Neural progenitor cell (in vitro differentiated cells): ENCODE measurements at regions not wholly inside any gene's neighbourhood (a gene's known extent, or its start where the extent isn't known, plus 50 kb on each side); places are given as distances from the start of the nearest gene placed in this dataset.

Experiments
- DNase-seq: peaks from one replicate; pipeline ENCODE4 v3.0.0-alpha.2; 2016; ENCODE audit warnings: low spot score
- H2AFZ ChIP-seq: fragments of 200-600 bp; sonication (generic); replicated peaks from 2 replicates; pipeline ENCODE4 v1.6.1; 2016; ENCODE audit warnings: antibody characterized with exemption
- H3F3A ChIP-seq: fragments of 200-600 bp; sonication (generic); 2 replicates; pipeline ENCODE4 v1.6.1; 2016; ENCODE audit warnings: antibody characterized with exemption, low read depth
- H3K27ac ChIP-seq: fragments of 200-600 bp; sonication (generic); 2 replicates; pipeline ENCODE4 v1.5.1; 2016; ENCODE audit warnings: mild to moderate bottlenecking
- H3K27me3 ChIP-seq: fragments of 200-600 bp; sonication (generic); 2 replicates; pipeline ENCODE4 v1.6.1; 2016; ENCODE audit warnings: mild to moderate bottlenecking, moderate library complexity
- H3K36me3 ChIP-seq: fragments of 200-600 bp; sonication (generic); 2 replicates; pipeline ENCODE4 v1.5.1; 2016
- H3K4me1 ChIP-seq: fragments of 200-600 bp; sonication (generic); 2 replicates; pipeline ENCODE4 v1.6.1; 2016; ENCODE audit warnings: mixed run types
- H3K4me2 ChIP-seq: fragments of 200-600 bp; sonication (generic); 2 replicates; pipeline ENCODE4 v1.6.1; 2016
- H3K4me3 ChIP-seq: fragments of 200-600 bp; sonication (generic); 2 replicates; pipeline ENCODE4 v1.5.1; 2016
- H3K79me2 ChIP-seq: fragments of 200-600 bp; sonication (generic); 2 replicates; pipeline ENCODE4 v1.6.1; 2016; ENCODE audit warnings: low read depth
- H3K9ac ChIP-seq: fragments of 200-600 bp; sonication (generic); 2 replicates; pipeline ENCODE4 v1.6.1; 2016
- H3K9me3 ChIP-seq: fragments of 200-600 bp; sonication (generic); 2 replicates; pipeline ENCODE4 v1.5.1; 2016; ENCODE audit warnings: low read depth
- H4K20me1 ChIP-seq: fragments of 200-600 bp; sonication (generic); 2 replicates; pipeline ENCODE4 v1.6.1; 2016; ENCODE audit warnings: low read depth
- H3K27ac Mint-ChIP-seq: 3 replicates; pipeline ENCODE4 v1.8.0; 2021; ENCODE audit warnings: mixed read lengths
- H3K27me3 Mint-ChIP-seq: 2 replicates; pipeline ENCODE4 v1.8.0; 2022; ENCODE audit warnings: low read depth, mild to moderate bottlenecking, inconsistent platforms, moderate library complexity, mixed read lengths; ENCODE audit not compliant: insufficient read depth
- H3K36me3 Mint-ChIP-seq: 3 replicates; pipeline ENCODE4 v1.8.0; 2021; ENCODE audit warnings: mixed read lengths
- H3K4me1 Mint-ChIP-seq: 3 replicates; pipeline ENCODE4 v1.8.0; 2021; ENCODE audit warnings: mixed read lengths
- H3K4me3 Mint-ChIP-seq: 3 replicates; pipeline ENCODE4 v1.8.0; 2021; ENCODE audit warnings: mild to moderate bottlenecking, moderate library complexity, mixed read lengths
- H3K9me3 Mint-ChIP-seq: 3 replicates; pipeline ENCODE4 v1.8.0; 2020; ENCODE audit warnings: mixed read lengths
- CTCF ChIP-seq: fragments of 200-600 bp; sonication (generic); IDR thresholded peaks from 2 replicates; pipeline ENCODE4 v1.5.1; 2017; ENCODE audit warnings: antibody characterized with exemption, mild to moderate bottlenecking
- EZH2 ChIP-seq: fragments of 200-600 bp; sonication (generic); IDR thresholded peaks from 2 replicates; pipeline ENCODE4 v1.6.1; 2017; ENCODE audit warnings: antibody characterized with exemption, mild to moderate bottlenecking, moderate library complexity
- EZH2phosphoT487 ChIP-seq: fragments of 200-600 bp; sonication (generic); IDR thresholded peaks from 2 replicates; pipeline ENCODE4 v1.6.1; 2017; ENCODE audit warnings: antibody characterized with exemption

- Histone ChIP-seq H3K4me1 (peaks cover 3% of the 10 kb centered on the region), H3K9me3 (no peaks in the 10 kb centered on the region), H3K36me3 (no peaks in the 10 kb centered on the region), H3K27me3 (no peaks in the 10 kb centered on the region), H3K4me2 (no peak overlapping the region), H3K4me3 (no peak overlapping the region), H3K27ac (no peak overlapping the region), H4K20me1 (no peaks in the 10 kb centered on the region), H3K9ac (no peak overlapping the region), H3K79me2 (no peaks in the 10 kb centered on the region), H2AFZ (no peak overlapping the region), H3F3A (no peaks in the 10 kb centered on the region)
- H3K4me1 Mint-ChIP-seq, result peaks cover 2% of the 10 kb centered on the region
- H3K27me3 Mint-ChIP-seq, result no peaks in the 10 kb centered on the region
- no peak overlapping the region for H3K4me3 Mint-ChIP-seq
- peaks cover 2% of the 10 kb centered on the region for H3K36me3 Mint-ChIP-seq
- peaks cover 2% of the 10 kb centered on the region for H3K9me3 Mint-ChIP-seq
- no peak for TF ChIP-seq EZH2phosphoT487
- no peak for TF ChIP-seq EZH2
- no peak for TF ChIP-seq CTCF
- DNase-seq, result no peak
- H3K27ac Mint-ChIP-seq, result no peak overlapping the region
Observed at GRCh38 chr4:181971411-181971810, 271.8 kb upstream of the TENM3 start.

- no peaks in the 10 kb centered on the region for H3K9me3 ChIP-seq
- H3K27me3 Mint-ChIP-seq, result no peaks in the 10 kb centered on the region
- no peak overlapping the region for H3K27ac Mint-ChIP-seq
- no peak overlapping the region for H3K4me3 ChIP-seq
- no peak overlapping the region for H3K4me3 Mint-ChIP-seq
- no peak overlapping the region for H2AFZ ChIP-seq
- no peaks in the 10 kb centered on the region for H3K4me1 ChIP-seq
- H3K36me3 ChIP-seq, result no peaks in the 10 kb centered on the region
- no peak for DNase-seq
- no peaks in the 10 kb centered on the region for H3K79me2 ChIP-seq
- H3K4me2 ChIP-seq, result no peak overlapping the region
- H3K9ac ChIP-seq, result no peak overlapping the region
- TF ChIP-seq EZH2phosphoT487 (no peak), CTCF (no peak), EZH2 (no peak)
- H3K9me3 Mint-ChIP-seq, result peaks cover 2% of the 10 kb centered on the region
- peaks cover 2% of the 10 kb centered on the region for H3K36me3 Mint-ChIP-seq
- no peaks in the 10 kb centered on the region for H3F3A ChIP-seq
- H3K4me1 Mint-ChIP-seq, result peaks cover 2% of the 10 kb centered on the region
- H3K27me3 ChIP-seq, result no peaks in the 10 kb centered on the region
- no peaks in the 10 kb centered on the region for H4K20me1 ChIP-seq
- H3K27ac ChIP-seq, result no peak overlapping the region
Observed at GRCh38 chr4:181971973-181972372, 271.2 kb upstream of the TENM3 start.

- Histone ChIP-seq H4K20me1 (no peaks in the 10 kb centered on the region), H3K27ac (no peak overlapping the region), H3K36me3 (no peaks in the 10 kb centered on the region), H3K9me3 (no peaks in the 10 kb centered on the region), H3K27me3 (no peaks in the 10 kb centered on the region), H3K4me2 (no peak overlapping the region), H3K79me2 (no peaks in the 10 kb centered on the region), H2AFZ (no peak overlapping the region), H3K4me3 (no peak overlapping the region), H3K4me1 (no peaks in the 10 kb centered on the region), H3F3A (no peaks in the 10 kb centered on the region), H3K9ac (no peak overlapping the region)
- H3K27ac Mint-ChIP-seq, result no peak overlapping the region
- peaks cover 2% of the 10 kb centered on the region for H3K9me3 Mint-ChIP-seq
- H3K4me3 Mint-ChIP-seq, result no peak overlapping the region
- DNase-seq, result no peak
- no peaks in the 10 kb centered on the region for H3K27me3 Mint-ChIP-seq
- peaks cover 5% of the 10 kb centered on the region for H3K36me3 Mint-ChIP-seq
- no peaks in the 10 kb centered on the region for H3K4me1 Mint-ChIP-seq
- TF ChIP-seq EZH2 (no peak), CTCF (no peak), EZH2phosphoT487 (no peak)
Observed at GRCh38 chr4:181976764-181977163, 266.4 kb upstream of the TENM3 start.
